Caco-2 (cell line): ENCODE measurements at regions not wholly inside any gene's neighbourhood (a gene's known extent, or its start where the extent isn't known, plus 50 kb on each side); places are given as distances from the start of the nearest gene placed in this dataset.

Experiments used
- BruUV-seq: library from RNA; stranded (reverse); fragments of 400-500 nt; replicated peaks from 2 replicates; lab custom pipeline; 2021; lab: Mats Ljungman, UMichigan
- CTCF ChIA-PET: fragments of 300-600 bp; sonication (Branson Sonifier 250); formaldehyde crosslinking; loops from one replicate; lab custom pipeline; 2022; ENCODE audit warnings: antibody characterized with exemption; lab: Charles Lee
- POLR2A ChIA-PET: fragments of 300-600 bp; sonication (Branson Sonifier 250); formaldehyde crosslinking; loops from one replicate; lab custom pipeline; 2022; ENCODE audit warnings: antibody characterized with exemption; lab: Charles Lee
- DNase-seq, 2 experiments: peaks; one replicate each; pipeline versions ENCODE4 v3.0.0 to v3.0.0-alpha.2; 2020 to 2022
- H3K27me3 ChIP-seq: replicated peaks from 2 replicates; pipeline ENCODE4 v1.6.0; 2011; ENCODE audit warnings: low read length; ENCODE audit not compliant: control insufficient read depth, insufficient read depth
- H3K36me3 ChIP-seq: 2 replicates; pipeline ENCODE4 v1.5.1; 2011; ENCODE audit warnings: low read length; ENCODE audit not compliant: control insufficient read depth, insufficient read depth
- H3K4me1 ChIP-seq: fragments of 250-450 bp; sonication (Bioruptor Pico); 2 replicates; pipeline ENCODE4 v1.5.1; 2020; ENCODE audit warnings: mild to moderate bottlenecking
- H3K4me3 ChIP-seq: 2 replicates; pipeline ENCODE4 v1.5.1; 2011; ENCODE audit warnings: low read depth, mild to moderate bottlenecking, control low read depth, low read length
- H3K9me3 ChIP-seq: fragments of 250-450 bp; sonication (Bioruptor Pico); 2 replicates; pipeline ENCODE4 v1.5.1; 2020; ENCODE audit warnings: mild to moderate bottlenecking, moderate library complexity
- H3K27ac Mint-ChIP-seq: one replicate; pipeline ENCODE4 v1.8.0; 2022; ENCODE audit warnings: mixed read lengths; ENCODE audit not compliant: unreplicated experiment
- H3K27me3 Mint-ChIP-seq: one replicate; pipeline ENCODE4 v1.8.0; 2022; ENCODE audit warnings: mixed read lengths; ENCODE audit not compliant: insufficient read depth, unreplicated experiment
- H3K36me3 Mint-ChIP-seq: one replicate; pipeline ENCODE4 v1.8.0; 2022; ENCODE audit warnings: mild to moderate bottlenecking, mixed read lengths; ENCODE audit not compliant: insufficient read depth, unreplicated experiment
- H3K4me1 Mint-ChIP-seq: one replicate; pipeline ENCODE4 v1.8.0; 2022; ENCODE audit warnings: low read depth, mixed read lengths; ENCODE audit not compliant: unreplicated experiment
- H3K4me3 Mint-ChIP-seq: one replicate; pipeline ENCODE4 v1.8.0; 2022; ENCODE audit warnings: mild to moderate bottlenecking, moderate library complexity, mixed read lengths; ENCODE audit not compliant: unreplicated experiment
- H3K9me3 Mint-ChIP-seq: one replicate; pipeline ENCODE4 v1.8.0; 2022; ENCODE audit warnings: mixed read lengths; ENCODE audit not compliant: unreplicated experiment
- intact Hi-C: fragments of 100-400 bp; cut with micrococcal nuclease; formaldehyde crosslinking; loops from one replicate; pipeline ENCODE4 v1.10.0; 2022; ENCODE audit not compliant: unreplicated experiment
- TF ChIP-seq, protein P1 (sequence below), 2 experiments: fragments of 200-600 bp in 1 of 2; IDR thresholded peaks; 1 replicate in 1 of 2; 2 replicates in 1 of 2; pipeline versions ENCODE4 v1.5.1 to v1.8.0; 2011 to 2022; ENCODE audit warnings: antibody characterized with exemption in 1 of 2, control low read depth in 1 of 2, inconsistent platforms in 1 of 2, low read depth in 1 of 2, low read length in 1 of 2, mild to moderate bottlenecking in 1 of 2, moderate library complexity in 1 of 2; ENCODE audit not compliant: insufficient read depth in 1 of 2, severe bottlenecking in 1 of 2, unreplicated experiment in 1 of 2

DNA sequence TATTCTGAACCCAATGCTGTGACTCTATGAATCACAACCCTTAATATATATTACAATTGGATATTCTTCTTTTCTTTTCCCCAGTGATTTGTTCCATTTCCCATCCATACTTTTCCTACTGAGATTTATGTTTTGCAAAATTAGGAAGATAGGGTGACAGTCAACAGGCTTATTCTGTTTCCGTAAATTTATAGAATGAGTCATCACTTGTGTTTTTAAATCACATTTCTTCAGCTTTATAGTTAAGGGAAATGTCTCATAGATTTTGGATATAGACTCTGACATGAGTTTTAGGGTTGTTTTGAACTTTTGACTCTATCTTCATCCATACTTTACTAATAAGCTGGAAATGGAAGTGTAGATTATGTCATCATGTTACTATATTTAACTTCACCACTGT lies 661.6 kb upstream of the FBXO33 start:
- Histone ChIP-seq H3K9me3 (no peaks in the 10 kb centered on the region), H3K36me3 (no peaks in the 10 kb centered on the region), H3K4me3 (no peak overlapping the region), H3K4me1 (no peaks in the 10 kb centered on the region), H3K27me3 (no peaks in the 10 kb centered on the region)
- Mint-ChIP-seq H3K4me3 (no peak overlapping the region), H3K27ac (no peak overlapping the region), H3K36me3 (no peaks in the 10 kb centered on the region), H3K9me3 (no peaks in the 10 kb centered on the region), H3K27me3 (no peaks in the 10 kb centered on the region), H3K4me1 (no peaks in the 10 kb centered on the region)
- intact Hi-C loops: no loop called here
- ChIA-PET POLR2A (no interaction called here), CTCF (no interaction called here)
- TF ChIP-seq, protein P1, sequence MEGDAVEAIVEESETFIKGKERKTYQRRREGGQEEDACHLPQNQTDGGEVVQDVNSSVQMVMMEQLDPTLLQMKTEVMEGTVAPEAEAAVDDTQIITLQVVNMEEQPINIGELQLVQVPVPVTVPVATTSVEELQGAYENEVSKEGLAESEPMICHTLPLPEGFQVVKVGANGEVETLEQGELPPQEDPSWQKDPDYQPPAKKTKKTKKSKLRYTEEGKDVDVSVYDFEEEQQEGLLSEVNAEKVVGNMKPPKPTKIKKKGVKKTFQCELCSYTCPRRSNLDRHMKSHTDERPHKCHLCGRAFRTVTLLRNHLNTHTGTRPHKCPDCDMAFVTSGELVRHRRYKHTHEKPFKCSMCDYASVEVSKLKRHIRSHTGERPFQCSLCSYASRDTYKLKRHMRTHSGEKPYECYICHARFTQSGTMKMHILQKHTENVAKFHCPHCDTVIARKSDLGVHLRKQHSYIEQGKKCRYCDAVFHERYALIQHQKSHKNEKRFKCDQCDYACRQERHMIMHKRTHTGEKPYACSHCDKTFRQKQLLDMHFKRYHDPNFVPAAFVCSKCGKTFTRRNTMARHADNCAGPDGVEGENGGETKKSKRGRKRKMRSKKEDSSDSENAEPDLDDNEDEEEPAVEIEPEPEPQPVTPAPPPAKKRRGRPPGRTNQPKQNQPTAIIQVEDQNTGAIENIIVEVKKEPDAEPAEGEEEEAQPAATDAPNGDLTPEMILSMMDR (IDR thresholded peaks at IDR 0.05; ENCODE audit: insufficient read depth in 1 of 2, low read depth in 1 of 2, low read length in 1 of 2, severe bottlenecking in 1 of 2, unreplicated experiment in 1 of 2): no peak
- DNase-seq: no peak
- no TSS peak for BruUV-seq

GRCh38 chr14:40074169-40074568 lies 641.9 kb upstream of the FBXO33 start:
- DNase-seq: peak in 1 of 2 experiments; percentile 27
- H3K9me3 Mint-ChIP-seq: no peaks in the 10 kb centered on the region
- no peak overlapping the region for H3K27ac Mint-ChIP-seq
- H3K36me3 Mint-ChIP-seq: no peaks in the 10 kb centered on the region
- intact Hi-C loops: no loop called here
- H3K27me3 ChIP-seq: no peaks in the 10 kb centered on the region
- ChIA-PET CTCF (no interaction called here), POLR2A (no interaction called here)
- no peaks in the 10 kb centered on the region for H3K27me3 Mint-ChIP-seq
- no peaks in the 10 kb centered on the region for H3K4me1 Mint-ChIP-seq
- H3K4me3 Mint-ChIP-seq: no peak overlapping the region
- no peak overlapping the region for H3K4me3 ChIP-seq
- H3K36me3 ChIP-seq: no peaks in the 10 kb centered on the region
- H3K4me1 ChIP-seq: no peaks in the 10 kb centered on the region
- TF ChIP-seq, protein P1 (IDR thresholded peaks at IDR 0.05; ENCODE audit: insufficient read depth in 1 of 2, low read depth in 1 of 2, low read length in 1 of 2, severe bottlenecking in 1 of 2, unreplicated experiment in 1 of 2): no peak
- no TSS peak for BruUV-seq
- H3K9me3 ChIP-seq: no peaks in the 10 kb centered on the region

DNA sequence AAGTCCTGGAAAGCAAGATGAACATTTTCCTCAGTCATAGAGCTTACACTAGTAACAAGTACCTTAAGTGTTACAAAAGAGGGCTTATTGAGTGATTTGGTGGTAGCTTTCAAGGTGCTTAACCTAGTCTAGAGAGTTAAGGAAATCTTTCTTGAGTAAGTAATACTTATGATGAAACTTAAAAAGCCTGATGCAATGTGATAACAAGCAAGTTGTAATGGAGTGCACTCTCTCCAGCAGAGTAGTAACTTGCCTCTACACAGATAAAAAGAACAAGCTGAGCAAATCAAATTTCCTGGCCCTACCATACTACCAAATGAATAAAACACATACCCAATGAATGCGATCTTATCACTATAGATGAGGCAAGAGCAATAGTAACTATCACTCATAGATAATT lies 639.9 kb upstream of the FBXO33 start:
- H3K27me3 Mint-ChIP-seq: no peaks in the 10 kb centered on the region
- no peaks in the 10 kb centered on the region for H3K4me1 Mint-ChIP-seq
- no peak for DNase-seq
- H3K27me3 ChIP-seq: no peaks in the 10 kb centered on the region
- intact Hi-C loops: no loop called here
- CTCF ChIA-PET: no interaction called here
- no peaks in the 10 kb centered on the region for H3K36me3 Mint-ChIP-seq
- H3K9me3 Mint-ChIP-seq: no peaks in the 10 kb centered on the region
- no peaks in the 10 kb centered on the region for H3K9me3 ChIP-seq
- POLR2A ChIA-PET: no interaction called here
- TF ChIP-seq, protein P1 (IDR thresholded peaks at IDR 0.05; ENCODE audit: insufficient read depth in 1 of 2, low read depth in 1 of 2, low read length in 1 of 2, severe bottlenecking in 1 of 2, unreplicated experiment in 1 of 2): no peak
- BruUV-seq: no TSS peak
- no peak overlapping the region for H3K4me3 Mint-ChIP-seq
- H3K27ac Mint-ChIP-seq: no peak overlapping the region
- no peaks in the 10 kb centered on the region for H3K36me3 ChIP-seq
- no peak overlapping the region for H3K4me3 ChIP-seq
- peaks cover 7% of the 10 kb centered on the region for H3K4me1 ChIP-seq
